Neural progenitor cell (in vitro differentiated cells): ENCODE measurements at regions not wholly inside any gene's neighbourhood (a gene's known extent, or its start where the extent isn't known, plus 50 kb on each side); places are given as distances from the start of the nearest gene placed in this dataset.

Source experiments
- DNase-seq: peaks from one replicate; pipeline ENCODE4 v3.0.0-alpha.2; 2016; ENCODE audit warnings: low spot score
- H2AFZ ChIP-seq: fragments of 200-600 bp; sonication (generic); replicated peaks from 2 replicates; pipeline ENCODE4 v1.6.1; 2016; ENCODE audit warnings: antibody characterized with exemption
- H3F3A ChIP-seq: fragments of 200-600 bp; sonication (generic); 2 replicates; pipeline ENCODE4 v1.6.1; 2016; ENCODE audit warnings: antibody characterized with exemption, low read depth
- H3K27ac ChIP-seq: fragments of 200-600 bp; sonication (generic); 2 replicates; pipeline ENCODE4 v1.5.1; 2016; ENCODE audit warnings: mild to moderate bottlenecking
- H3K27me3 ChIP-seq: fragments of 200-600 bp; sonication (generic); 2 replicates; pipeline ENCODE4 v1.6.1; 2016; ENCODE audit warnings: mild to moderate bottlenecking, moderate library complexity
- H3K36me3 ChIP-seq: fragments of 200-600 bp; sonication (generic); 2 replicates; pipeline ENCODE4 v1.5.1; 2016
- H3K4me1 ChIP-seq: fragments of 200-600 bp; sonication (generic); 2 replicates; pipeline ENCODE4 v1.6.1; 2016; ENCODE audit warnings: mixed run types
- H3K4me2 ChIP-seq: fragments of 200-600 bp; sonication (generic); 2 replicates; pipeline ENCODE4 v1.6.1; 2016
- H3K4me3 ChIP-seq: fragments of 200-600 bp; sonication (generic); 2 replicates; pipeline ENCODE4 v1.5.1; 2016
- H3K79me2 ChIP-seq: fragments of 200-600 bp; sonication (generic); 2 replicates; pipeline ENCODE4 v1.6.1; 2016; ENCODE audit warnings: low read depth
- H3K9ac ChIP-seq: fragments of 200-600 bp; sonication (generic); 2 replicates; pipeline ENCODE4 v1.6.1; 2016
- H3K9me3 ChIP-seq: fragments of 200-600 bp; sonication (generic); 2 replicates; pipeline ENCODE4 v1.5.1; 2016; ENCODE audit warnings: low read depth
- H4K20me1 ChIP-seq: fragments of 200-600 bp; sonication (generic); 2 replicates; pipeline ENCODE4 v1.6.1; 2016; ENCODE audit warnings: low read depth
- H3K27ac Mint-ChIP-seq: 3 replicates; pipeline ENCODE4 v1.8.0; 2021; ENCODE audit warnings: mixed read lengths
- H3K27me3 Mint-ChIP-seq: 2 replicates; pipeline ENCODE4 v1.8.0; 2022; ENCODE audit warnings: low read depth, mild to moderate bottlenecking, inconsistent platforms, moderate library complexity, mixed read lengths; ENCODE audit not compliant: insufficient read depth
- H3K36me3 Mint-ChIP-seq: 3 replicates; pipeline ENCODE4 v1.8.0; 2021; ENCODE audit warnings: mixed read lengths
- H3K4me1 Mint-ChIP-seq: 3 replicates; pipeline ENCODE4 v1.8.0; 2021; ENCODE audit warnings: mixed read lengths
- H3K4me3 Mint-ChIP-seq: 3 replicates; pipeline ENCODE4 v1.8.0; 2021; ENCODE audit warnings: mild to moderate bottlenecking, moderate library complexity, mixed read lengths
- H3K9me3 Mint-ChIP-seq: 3 replicates; pipeline ENCODE4 v1.8.0; 2020; ENCODE audit warnings: mixed read lengths
- CTCF ChIP-seq: fragments of 200-600 bp; sonication (generic); IDR thresholded peaks from 2 replicates; pipeline ENCODE4 v1.5.1; 2017; ENCODE audit warnings: antibody characterized with exemption, mild to moderate bottlenecking
- EZH2 ChIP-seq: fragments of 200-600 bp; sonication (generic); IDR thresholded peaks from 2 replicates; pipeline ENCODE4 v1.6.1; 2017; ENCODE audit warnings: antibody characterized with exemption, mild to moderate bottlenecking, moderate library complexity
- EZH2phosphoT487 ChIP-seq: fragments of 200-600 bp; sonication (generic); IDR thresholded peaks from 2 replicates; pipeline ENCODE4 v1.6.1; 2017; ENCODE audit warnings: antibody characterized with exemption

- peaks cover 4% of the 10 kb centered on the region for H3K9me3 Mint-ChIP-seq
- H3K4me1 Mint-ChIP-seq = peaks cover 9% of the 10 kb centered on the region
- no peaks in the 10 kb centered on the region for H3K36me3 Mint-ChIP-seq
- no peaks in the 10 kb centered on the region for H3K27me3 ChIP-seq
- H3K9ac ChIP-seq = no peak overlapping the region
- no peak overlapping the region for H3K27ac ChIP-seq
- no peak for TF ChIP-seq EZH2
- TF ChIP-seq CTCF = no peak
- TF ChIP-seq EZH2phosphoT487 = no peak
- no peak overlapping the region for H3K4me3 ChIP-seq
- no peak overlapping the region for H3K4me2 ChIP-seq
- no peaks in the 10 kb centered on the region for H3K4me1 ChIP-seq
- no peak overlapping the region for H2AFZ ChIP-seq
- no peaks in the 10 kb centered on the region for H3F3A ChIP-seq
- H3K9me3 ChIP-seq = no peaks in the 10 kb centered on the region
- H3K4me3 Mint-ChIP-seq = no peak overlapping the region
- DNase-seq = no peak
- H3K36me3 ChIP-seq = no peaks in the 10 kb centered on the region
- H3K27me3 Mint-ChIP-seq = peaks cover 11% of the 10 kb centered on the region
- no peaks in the 10 kb centered on the region for H4K20me1 ChIP-seq
- no peak overlapping the region for H3K27ac Mint-ChIP-seq
- H3K79me2 ChIP-seq = no peaks in the 10 kb centered on the region
These were observed 153.6 kb downstream of the TFCP2L1 start for GRCh38 chr2:121131375-121131774.

DNA sequence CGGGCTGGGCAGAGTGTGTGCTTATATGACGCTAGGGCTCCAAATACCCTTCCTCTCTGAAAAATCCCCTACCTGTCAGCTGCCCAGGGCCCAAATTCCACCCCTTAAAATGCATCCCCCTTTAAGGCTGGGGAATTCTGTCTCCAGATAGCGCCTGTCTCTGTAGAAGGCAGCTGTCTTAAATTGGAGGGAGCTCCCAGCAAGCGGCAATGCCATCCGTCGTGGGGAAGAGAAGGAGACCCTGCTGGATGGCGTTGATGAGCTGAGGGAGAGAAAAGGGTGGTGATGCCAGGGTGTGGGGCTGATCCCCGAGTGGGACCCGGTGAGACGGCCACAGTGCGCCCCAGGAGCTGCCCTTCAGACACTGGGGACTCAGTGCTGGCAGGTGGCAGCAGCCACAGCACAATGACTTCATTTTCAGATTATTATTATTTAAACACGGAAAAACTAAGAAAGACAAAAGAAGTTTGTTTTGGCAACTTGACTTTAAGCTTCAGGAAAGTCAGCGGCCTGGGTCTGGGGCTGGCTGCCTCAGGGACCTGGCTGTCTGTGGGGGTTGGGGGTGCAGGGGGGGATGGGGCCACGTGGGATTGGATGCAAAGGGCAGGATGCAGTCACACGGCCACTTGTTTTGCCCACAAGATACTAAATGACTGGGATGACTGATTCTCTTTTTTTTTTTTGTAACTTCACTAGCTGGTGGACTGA is 152.8 kb downstream of the TFCP2L1 start:
- H3K27ac Mint-ChIP-seq = no peak overlapping the region
- H4K20me1 ChIP-seq = no peaks in the 10 kb centered on the region
- H3K9me3 ChIP-seq = no peaks in the 10 kb centered on the region
- TF ChIP-seq EZH2 (no peak), EZH2phosphoT487 (no peak), CTCF (no peak)
- no peaks in the 10 kb centered on the region for H3K4me1 ChIP-seq
- H3K4me3 Mint-ChIP-seq = no peak overlapping the region
- peaks cover 4% of the 10 kb centered on the region for H3K9me3 Mint-ChIP-seq
- H3K27me3 Mint-ChIP-seq = peaks cover 13% of the 10 kb centered on the region
- no peak overlapping the region for H3K4me3 ChIP-seq
- H3K36me3 ChIP-seq = no peaks in the 10 kb centered on the region
- DNase-seq = no peak
- H2AFZ ChIP-seq = no peak overlapping the region
- no peak overlapping the region for H3K4me2 ChIP-seq
- H3K79me2 ChIP-seq = no peaks in the 10 kb centered on the region
- no peaks in the 10 kb centered on the region for H3K27me3 ChIP-seq
- H3K36me3 Mint-ChIP-seq = no peaks in the 10 kb centered on the region
- no peak overlapping the region for H3K27ac ChIP-seq
- peaks cover 9% of the 10 kb centered on the region for H3K4me1 Mint-ChIP-seq
- no peaks in the 10 kb centered on the region for H3F3A ChIP-seq
- H3K9ac ChIP-seq = no peak overlapping the region

DNA sequence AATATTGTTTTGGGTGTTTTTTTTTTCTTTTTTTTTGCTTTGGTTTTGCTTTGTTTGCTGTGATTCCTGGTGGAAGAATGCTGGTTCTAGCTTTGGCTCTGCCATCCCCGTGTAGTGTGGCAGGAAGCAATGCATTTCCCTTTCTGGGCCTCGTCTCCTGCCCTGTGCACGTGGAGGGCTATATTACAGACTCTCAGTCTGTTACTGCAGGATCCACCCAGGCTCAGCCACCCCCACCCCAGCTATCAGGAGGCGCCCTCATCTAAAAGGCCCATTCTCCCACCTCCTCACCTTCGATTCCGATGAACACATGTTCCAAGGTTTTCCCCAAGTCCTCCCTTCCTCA is 152.3 kb downstream of the TFCP2L1 start:
- no peak overlapping the region for H3K4me3 Mint-ChIP-seq
- no peak for TF ChIP-seq CTCF
- H3K36me3 Mint-ChIP-seq = no peaks in the 10 kb centered on the region
- Histone ChIP-seq H3K79me2 (no peaks in the 10 kb centered on the region), H3K36me3 (no peaks in the 10 kb centered on the region), H3K9ac (no peak overlapping the region), H3K4me2 (no peak overlapping the region), H3K9me3 (no peaks in the 10 kb centered on the region), H2AFZ (no peak overlapping the region), H4K20me1 (no peaks in the 10 kb centered on the region), H3K4me3 (no peak overlapping the region), H3F3A (no peaks in the 10 kb centered on the region), H3K27me3 (no peaks in the 10 kb centered on the region), H3K4me1 (no peaks in the 10 kb centered on the region), H3K27ac (no peak overlapping the region)
- no peak for DNase-seq
- peaks cover 4% of the 10 kb centered on the region for H3K9me3 Mint-ChIP-seq
- H3K4me1 Mint-ChIP-seq = peaks cover 9% of the 10 kb centered on the region
- peaks cover 13% of the 10 kb centered on the region for H3K27me3 Mint-ChIP-seq
- H3K27ac Mint-ChIP-seq = no peak overlapping the region
